Lung (tissue), 11 donors: ENCODE measurements at regions not wholly inside any gene's neighbourhood (a gene's known extent, or its start where the extent isn't known, plus 50 kb on each side); places are given as distances from the start of the nearest gene placed in this dataset.

Experiments used
- ATAC-seq: fragments of 200-7000 bp; cut with Tn5 transposase; one replicate; pipeline ENCODE4 v1.9.1; 2020; ENCODE audit warnings: moderate number of reproducible peaks; ENCODE audit not compliant: insufficient read depth, low FRiP score
- DNase-seq, 3 donors: peaks; one replicate each; pipeline ENCODE4 v3.0.0-alpha.2; 2013 to 2017
- H3K27ac ChIP-seq, 2 donors: one replicate each; pipeline ENCODE4 v1.5.1; 2013; ENCODE audit warnings: mild to moderate bottlenecking in 2 of 2, moderate library complexity in 2 of 2, control low read depth in 1 of 2, inconsistent platforms in 1 of 2, low read depth in 1 of 2, low read length in 1 of 2
- H3K27me3 ChIP-seq, 3 donors: one replicate each; pipeline ENCODE4 v1.5.1; 2013; ENCODE audit warnings: low read length in 2 of 3; ENCODE audit not compliant: control insufficient read depth in 3 of 3, insufficient read depth in 3 of 3
- H3K36me3 ChIP-seq, 4 donors: one replicate each; pipeline ENCODE4 v1.5.1; 2013; ENCODE audit warnings: low read length in 4 of 4, mild to moderate bottlenecking in 1 of 4, moderate library complexity in 1 of 4; ENCODE audit not compliant: control insufficient read depth in 4 of 4, insufficient read depth in 4 of 4
- H3K4me1 ChIP-seq, 5 donors: one replicate each; pipeline ENCODE4 v1.5.1; 2013; ENCODE audit warnings: low read length in 5 of 5, mild to moderate bottlenecking in 2 of 5, moderate library complexity in 1 of 5; ENCODE audit not compliant: control insufficient read depth in 5 of 5, insufficient read depth in 5 of 5
- H3K4me3 ChIP-seq: one replicate; pipeline ENCODE4 v1.5.1; 2013; ENCODE audit warnings: mild to moderate bottlenecking, control low read depth, moderate library complexity
- H3K9ac ChIP-seq, 2 donors: one replicate each; pipeline ENCODE4 v1.5.1; 2013; ENCODE audit warnings: low read length in 2 of 2, control low read depth in 1 of 2; ENCODE audit not compliant: insufficient read depth in 1 of 2
- H3K9me3 ChIP-seq, 4 donors: one replicate each; pipeline ENCODE4 v1.5.1; 2013; ENCODE audit warnings: low read length in 3 of 4, mild to moderate bottlenecking in 1 of 4, moderate library complexity in 1 of 4; ENCODE audit not compliant: control insufficient read depth in 4 of 4, insufficient read depth in 3 of 4
- CTCF ChIP-seq: IDR thresholded peaks from 2 replicates; pipeline ENCODE4 v1.5.1; 2012; ENCODE audit warnings: mild to moderate bottlenecking; ENCODE audit errors: control extremely low read depth, extremely low read depth
- WGBS, 2 donors: extraction: QIAGEN DNeasy Blood & Tissue Kit; methylation state at CpG; one replicate each; pipeline ENCODE4 v1.1.7; 2013; 5-methylcytosine and 5-hydroxymethylcytosine counted together
- donor health status: control.
- donor health status: control.
- donor health status: Bipolar disorder and iron deficiency.
- donor health status: healthy.
- donor health status: DM: yes; HTN: yes; CAD: no.

GRCh38 chr2:225196579-225196978, 154.3 kb upstream of the DOCK10 start:
- Histone ChIP-seq H3K27ac (no peak overlapping the region), H3K4me3 (no peak overlapping the region), H3K27me3 (no peaks in the 10 kb centered on the region), H3K4me1 (no peaks in the 10 kb centered on the region), H3K9me3 (no peaks in the 10 kb centered on the region), H3K36me3 (no peaks in the 10 kb centered on the region), H3K9ac (no peak overlapping the region)
- no peak for TF ChIP-seq CTCF
- no peak for ATAC-seq
- no peak for DNase-seq
- WGBS, 2 donors, result 81 to 91% methylated on average over 1 of the region's 1 CpG

- Histone ChIP-seq H3K27ac (no peak overlapping the region), H3K27me3 (no peaks in the 10 kb centered on the region), H3K9ac (no peak overlapping the region), H3K9me3 (no peaks in the 10 kb centered on the region), H3K4me1 (no peaks in the 10 kb centered on the region), H3K36me3 (no peaks in the 10 kb centered on the region), H3K4me3 (no peak overlapping the region)
- DNase-seq (no peak), ATAC-seq (no peak)
- no peak for TF ChIP-seq CTCF
- WGBS, 2 donors, result 90 to 95% methylated on average over 3 of the region's 3 CpGs
Observed at GRCh38 chr2:225192869-225193268, 150.6 kb upstream of the DOCK10 start.

GRCh38 chr2:225190987-225191386, 148.7 kb upstream of the DOCK10 start:
- ATAC-seq, result no peak

More at GRCh38 chr2:225190987-225191386, 148.7 kb upstream of the DOCK10 start:
- H3K27me3 ChIP-seq, result no peaks in the 10 kb centered on the region
- H3K9ac ChIP-seq, result no peak overlapping the region
- no peak for DNase-seq
- no peaks in the 10 kb centered on the region for H3K9me3 ChIP-seq
- H3K4me3 ChIP-seq, result no peak overlapping the region
- TF ChIP-seq CTCF, result no peak
- H3K4me1 ChIP-seq, result no peaks in the 10 kb centered on the region
- H3K36me3 ChIP-seq, result no peaks in the 10 kb centered on the region
- WGBS, 2 donors, result 70 to 81% methylated on average over 1 of the region's 1 CpG
- H3K27ac ChIP-seq, result no peak overlapping the region
